GM10248 (cell line): ENCODE measurements at regions not wholly inside any gene's neighbourhood (a gene's known extent, or its start where the extent isn't known, plus 50 kb on each side); places are given as distances from the start of the nearest gene placed in this dataset.

Experiments used
- CTCF ChIA-PET: fragments of 300-600 bp; sonication (Branson Sonifier 250); formaldehyde crosslinking; extraction: SDS; loops from one replicate; lab custom pipeline; 2021; ENCODE audit warnings: antibody characterized with exemption; lab: Yijun Ruan, JAX
- POLR2A ChIA-PET: fragments of 350-650 bp; sonication (Branson Sonifier 250); formaldehyde crosslinking; extraction: SDS; loops from one replicate; lab custom pipeline; 2020; ENCODE audit warnings: antibody characterized with exemption; lab: Yijun Ruan, JAX
- DNase-seq: peaks from one replicate; pipeline ENCODE4 v3.0.0; 2012; ENCODE audit errors: extremely low spot score
- CTCF ChIP-seq: IDR thresholded peaks from 2 replicates; pipeline ENCODE4 v1.5.1; 2012; ENCODE audit warnings: mild to moderate bottlenecking, low read depth; ENCODE audit errors: extremely low read depth, missing control alignments, control extremely low read depth

GRCh38 chr18:11290786-11291185 lies 141.4 kb upstream of the PIEZO2 start:
- CTCF ChIA-PET = interaction anchor here (0.8 to 1.5 kb wide), 3 partner anchors 11 to 228 kb away, joined by 3 to 6 read pairs (median 4); no protein-coding TSS in a partner anchor
- DNase-seq = no peak
- no peak for TF ChIP-seq CTCF
- POLR2A ChIA-PET = no interaction called here

- no peak for DNase-seq
- TF ChIP-seq CTCF = no peak
- ChIA-PET CTCF (no interaction called here), POLR2A (no interaction called here)
These were observed 139.9 kb upstream of the PIEZO2 start for GRCh38 chr18:11289248-11289647.

- ChIA-PET CTCF (no interaction called here), POLR2A (no interaction called here)
- TF ChIP-seq CTCF = no peak
- DNase-seq = no peak
These were observed 139.0 kb upstream of the PIEZO2 start for GRCh38 chr18:11288401-11288800.

- TF ChIP-seq CTCF = no peak
- ChIA-PET CTCF (no interaction called here), POLR2A (no interaction called here)
- no peak for DNase-seq
These were observed 137.1 kb upstream of the PIEZO2 start for GRCh38 chr18:11286431-11286830.

GRCh38 chr18:11284811-11285210 lies 135.4 kb upstream of the PIEZO2 start:
- TF ChIP-seq CTCF = no peak
- ChIA-PET CTCF (interaction anchor here (0.8 to 2.5 kb wide), 2 partner anchors 26 to 84 kb away, joined by 3 to 5 read pairs; no protein-coding TSS in a partner anchor), POLR2A (no interaction called here)
- DNase-seq = no peak

GRCh38 chr18:11284349-11284748 lies 135.0 kb upstream of the PIEZO2 start:
- no peak for DNase-seq
- ChIA-PET CTCF (interaction anchor here (2.5 kb wide), 1 partner anchor 26 kb away, joined by 5 read pairs; no protein-coding TSS in a partner anchor), POLR2A (no interaction called here)
- no peak for TF ChIP-seq CTCF
